ENCODE measurements at regions not wholly inside any gene's neighbourhood (a gene's known extent, or its start where the extent isn't known, plus 50 kb on each side); places are given as distances from the start of the nearest gene placed in this dataset.
"Not testable (repeated sequence)": the region's sequence is repeated elsewhere in the genome, so short reads cannot be mapped to it uniquely, and the experiment has no call there.

DNA sequence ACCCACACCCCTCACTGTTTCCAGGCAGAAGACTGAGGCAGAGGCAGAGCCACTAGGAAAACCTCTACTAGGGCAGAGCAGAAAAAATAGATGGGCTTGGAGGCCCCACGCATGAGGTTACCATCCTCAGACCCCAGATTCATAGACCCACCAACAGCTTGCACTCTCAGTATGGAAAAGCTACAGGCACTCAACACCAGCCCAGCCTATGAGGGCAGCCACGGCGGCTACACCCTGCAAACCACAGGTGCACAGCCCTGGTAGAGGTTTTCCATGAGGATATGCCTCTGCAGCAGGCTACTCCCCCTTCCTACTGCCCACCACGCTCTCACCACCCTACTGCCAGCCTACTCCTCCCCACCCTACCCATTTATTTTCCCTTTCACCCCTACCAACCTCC, 235.1 kb downstream of the CWH43 start:
- TF ChIP-seq, protein P1, sequence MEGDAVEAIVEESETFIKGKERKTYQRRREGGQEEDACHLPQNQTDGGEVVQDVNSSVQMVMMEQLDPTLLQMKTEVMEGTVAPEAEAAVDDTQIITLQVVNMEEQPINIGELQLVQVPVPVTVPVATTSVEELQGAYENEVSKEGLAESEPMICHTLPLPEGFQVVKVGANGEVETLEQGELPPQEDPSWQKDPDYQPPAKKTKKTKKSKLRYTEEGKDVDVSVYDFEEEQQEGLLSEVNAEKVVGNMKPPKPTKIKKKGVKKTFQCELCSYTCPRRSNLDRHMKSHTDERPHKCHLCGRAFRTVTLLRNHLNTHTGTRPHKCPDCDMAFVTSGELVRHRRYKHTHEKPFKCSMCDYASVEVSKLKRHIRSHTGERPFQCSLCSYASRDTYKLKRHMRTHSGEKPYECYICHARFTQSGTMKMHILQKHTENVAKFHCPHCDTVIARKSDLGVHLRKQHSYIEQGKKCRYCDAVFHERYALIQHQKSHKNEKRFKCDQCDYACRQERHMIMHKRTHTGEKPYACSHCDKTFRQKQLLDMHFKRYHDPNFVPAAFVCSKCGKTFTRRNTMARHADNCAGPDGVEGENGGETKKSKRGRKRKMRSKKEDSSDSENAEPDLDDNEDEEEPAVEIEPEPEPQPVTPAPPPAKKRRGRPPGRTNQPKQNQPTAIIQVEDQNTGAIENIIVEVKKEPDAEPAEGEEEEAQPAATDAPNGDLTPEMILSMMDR (IDR thresholded peaks at IDR 0.05; ENCODE audit: extremely low read depth, missing control alignments), result no peak
- no peak for DNase-seq (ENCODE audit: low spot score)

DNA sequence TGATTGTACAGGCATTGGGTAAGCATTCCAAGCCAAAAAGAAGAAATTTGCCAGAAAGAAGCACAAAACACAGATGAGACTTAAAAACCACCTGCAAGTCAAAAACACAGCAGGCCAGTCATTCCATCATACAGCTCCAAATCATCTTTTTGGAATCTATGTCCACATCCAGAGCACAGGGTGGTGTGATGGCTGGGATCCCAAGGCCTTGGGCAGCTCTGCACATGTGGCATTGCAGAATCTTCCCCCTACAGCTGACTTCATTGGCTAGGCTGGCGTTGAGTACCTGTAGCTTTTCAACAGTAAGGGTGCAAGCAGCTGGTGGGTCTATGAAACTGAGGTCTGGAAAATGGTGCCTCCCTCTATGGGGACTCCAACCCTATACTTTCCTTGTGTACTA, 236.7 kb downstream of the CWH43 start:
- not testable (repeated sequence) for DNase-seq (ENCODE audit: low spot score)

DNA sequence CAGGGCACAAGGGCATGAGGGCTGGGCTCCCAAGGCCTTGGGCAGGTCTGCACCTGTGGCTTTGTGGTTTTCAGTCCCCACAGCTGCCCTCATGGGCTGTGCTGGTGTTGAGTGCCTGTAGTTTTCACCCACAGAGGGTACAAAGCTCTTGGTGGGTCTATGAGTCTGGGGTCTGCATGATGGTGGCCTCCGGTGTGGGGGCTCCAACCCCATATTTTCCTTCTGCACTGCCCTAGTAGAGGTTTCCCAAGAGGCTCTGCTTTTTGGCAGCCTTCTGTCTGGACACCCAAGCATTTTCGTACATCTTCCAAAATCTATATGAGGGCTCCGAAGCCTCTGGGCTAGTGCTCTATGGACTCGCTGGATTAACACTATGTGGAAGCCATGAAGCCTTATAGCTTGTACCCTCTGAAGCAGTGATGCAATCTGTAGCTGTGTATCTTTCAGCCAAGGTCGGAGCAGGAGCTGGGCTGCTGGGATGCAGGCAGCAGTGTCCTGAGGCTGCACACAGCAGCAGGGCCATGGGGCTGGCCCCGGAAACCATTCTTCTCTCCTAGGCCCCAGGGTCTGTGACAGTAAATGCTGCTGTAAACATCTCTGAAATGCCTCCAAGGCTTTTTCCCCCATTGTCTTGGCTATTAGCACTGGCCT, 240.3 kb downstream of the CWH43 start:
- not testable (repeated sequence) for DNase-seq (ENCODE audit: low spot score)

DNA sequence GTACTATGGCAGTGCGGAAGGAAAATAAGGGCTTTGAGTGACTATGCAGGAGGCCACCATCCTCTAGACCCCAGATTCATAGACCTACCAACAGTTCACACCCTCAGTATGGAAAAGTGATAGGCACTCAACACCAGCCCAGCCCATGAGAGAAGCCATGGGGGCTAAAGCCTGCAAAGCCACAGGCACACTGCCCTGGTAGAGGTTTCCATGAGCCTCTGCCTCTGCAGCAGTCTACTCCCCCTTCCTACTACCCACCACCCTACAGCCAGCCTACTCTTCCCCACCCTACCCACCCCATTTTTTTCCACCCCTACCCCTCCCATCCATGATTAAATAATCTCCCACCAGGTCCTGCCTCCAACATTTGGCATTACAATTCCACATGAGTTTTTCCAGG, 241.9 kb downstream of the CWH43 start:
- DNase-seq (ENCODE audit: low spot score), result not testable (repeated sequence)

DNA sequence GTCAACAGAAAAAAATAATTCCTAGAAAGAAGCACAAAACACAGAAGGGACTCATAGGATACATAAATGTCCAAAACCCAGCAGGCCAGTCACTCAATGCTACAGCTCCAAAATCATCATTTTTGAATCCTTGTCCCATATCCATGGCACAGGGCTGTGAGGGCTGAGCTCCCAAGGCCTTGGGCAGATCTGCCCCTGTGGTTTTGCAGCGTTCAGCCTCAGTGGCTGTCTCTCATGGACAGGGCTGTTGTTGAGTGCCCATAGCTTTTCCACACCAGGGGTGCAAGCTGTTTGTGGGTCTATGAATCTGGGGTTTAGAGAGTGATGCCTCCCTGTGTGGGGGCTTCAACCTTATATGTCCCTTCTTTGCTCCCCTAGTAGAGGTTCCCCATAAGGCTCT, 243.2 kb downstream of the CWH43 start:
- not testable (repeated sequence) for DNase-seq (ENCODE audit: low spot score)

DNA sequence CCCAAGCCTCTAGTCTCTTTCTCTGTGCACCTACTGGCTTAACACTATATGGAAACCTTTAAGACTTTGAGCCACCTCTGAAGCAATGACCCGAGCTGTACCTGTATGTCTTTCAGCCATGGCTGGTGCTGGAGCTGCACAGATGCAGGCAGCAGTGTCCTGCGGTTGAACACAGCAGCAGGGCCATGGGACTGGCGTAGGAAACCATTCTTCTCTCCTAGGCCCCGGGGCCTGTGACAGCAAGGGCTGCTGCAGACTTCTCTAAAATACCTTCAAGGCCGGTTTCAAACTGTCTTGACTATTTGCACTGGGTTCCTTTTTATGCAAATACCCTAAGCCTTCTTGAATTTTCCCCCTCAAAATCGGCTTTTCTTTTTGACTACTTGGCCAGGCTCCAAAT, 243.6 kb downstream of the CWH43 start:
- DNase-seq (ENCODE audit: low spot score), result not testable (repeated sequence)

DNA sequence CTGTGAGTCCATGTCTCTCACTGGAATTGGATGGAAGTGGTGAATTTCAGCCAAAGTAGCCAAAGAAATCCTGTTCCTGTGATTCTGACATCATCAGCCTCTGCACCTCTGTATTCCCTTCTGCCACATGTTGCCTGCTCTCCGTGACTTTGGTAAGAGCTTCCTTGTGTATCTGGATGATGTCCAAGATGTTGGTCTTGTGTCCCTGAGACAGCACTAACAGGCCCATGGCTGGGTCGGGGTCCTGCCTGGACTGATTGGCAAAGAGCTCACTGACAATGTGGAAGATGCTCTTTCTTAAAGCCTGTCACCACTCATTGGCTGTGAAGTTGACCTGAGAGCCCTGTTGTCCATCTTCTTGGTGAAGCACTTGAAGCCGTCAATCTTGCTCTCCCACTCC, 247.3 kb downstream of the CWH43 start:
- not testable (repeated sequence) for DNase-seq (ENCODE audit: low spot score)

DNA sequence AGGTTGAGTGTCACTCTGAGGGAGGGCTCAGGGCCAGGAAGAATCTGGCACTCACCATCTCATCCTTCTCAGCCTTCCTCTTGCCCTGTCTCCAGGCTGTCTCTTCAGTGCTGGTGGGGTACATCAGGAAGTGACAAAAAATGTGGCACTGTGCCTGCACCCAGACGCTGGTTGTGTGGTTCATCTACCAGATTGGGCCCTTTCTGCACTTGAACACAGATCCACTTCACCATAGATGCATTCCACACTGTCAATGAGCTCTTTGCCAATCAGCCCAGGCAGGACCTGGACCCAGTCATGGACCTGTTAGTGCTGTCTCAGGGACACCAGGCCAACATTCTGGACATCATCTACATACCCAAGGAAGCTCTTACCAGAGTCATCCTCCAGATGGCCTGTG, 247.7 kb downstream of the CWH43 start:
- DNase-seq (ENCODE audit: low spot score), result not testable (repeated sequence)

DNA sequence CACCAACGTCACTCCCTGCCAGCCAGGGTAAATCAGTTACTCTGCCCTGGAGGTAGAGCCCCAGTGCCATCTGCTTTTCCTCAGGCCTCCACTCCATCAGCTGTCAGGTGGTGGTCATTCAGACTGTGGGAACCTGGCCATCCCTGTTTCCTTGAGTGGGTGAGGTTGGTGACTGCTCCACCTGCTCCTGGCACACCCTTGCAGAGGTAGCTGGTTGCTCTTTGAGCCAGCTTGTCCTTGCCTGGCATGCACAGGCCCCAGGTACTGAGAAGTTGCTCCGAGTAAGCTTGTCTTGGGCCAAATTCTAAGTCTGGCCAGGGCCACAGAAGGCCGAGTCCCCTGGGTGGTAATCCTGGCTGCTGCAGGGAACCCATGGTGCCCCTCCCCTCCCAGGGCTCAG, 248.3 kb downstream of the CWH43 start:
- not testable (repeated sequence) for DNase-seq (ENCODE audit: low spot score)

DNA sequence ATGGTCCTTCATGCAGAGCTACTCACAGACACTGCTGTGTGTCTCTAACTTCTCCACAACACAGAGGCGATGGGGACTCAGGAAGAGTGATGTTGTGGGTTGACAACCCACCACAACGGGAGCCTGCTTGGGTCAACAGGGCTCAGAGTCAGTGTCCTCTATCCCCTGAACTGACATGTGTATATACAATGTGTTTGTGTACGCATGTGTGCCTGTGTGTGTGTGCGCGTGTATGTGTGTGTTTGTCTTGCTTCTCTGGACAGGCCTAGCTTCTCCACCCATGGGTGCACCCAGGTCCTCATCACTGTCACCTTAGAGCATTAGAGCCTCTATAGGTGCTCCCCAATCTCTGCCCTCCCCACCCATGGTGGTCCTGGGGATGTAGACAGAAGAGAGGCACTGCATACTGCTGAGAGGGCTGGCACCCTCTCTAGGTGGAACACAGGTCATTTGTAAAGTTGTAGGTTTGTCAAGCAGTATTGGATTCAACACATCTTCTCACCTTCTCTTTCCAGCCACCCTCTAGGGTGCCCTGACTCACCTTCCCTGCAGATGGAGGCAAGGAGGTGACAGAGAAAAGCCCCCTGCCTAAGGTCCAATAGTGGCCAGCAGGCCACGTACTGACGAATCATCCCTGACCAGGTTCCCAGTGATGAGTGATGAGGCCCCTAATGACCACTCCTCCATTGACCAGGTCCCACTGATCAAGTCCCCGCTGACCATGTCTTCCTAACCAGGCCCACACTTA, 249.5 kb downstream of the CWH43 start:
- not testable (repeated sequence) for DNase-seq (ENCODE audit: low spot score)

DNA sequence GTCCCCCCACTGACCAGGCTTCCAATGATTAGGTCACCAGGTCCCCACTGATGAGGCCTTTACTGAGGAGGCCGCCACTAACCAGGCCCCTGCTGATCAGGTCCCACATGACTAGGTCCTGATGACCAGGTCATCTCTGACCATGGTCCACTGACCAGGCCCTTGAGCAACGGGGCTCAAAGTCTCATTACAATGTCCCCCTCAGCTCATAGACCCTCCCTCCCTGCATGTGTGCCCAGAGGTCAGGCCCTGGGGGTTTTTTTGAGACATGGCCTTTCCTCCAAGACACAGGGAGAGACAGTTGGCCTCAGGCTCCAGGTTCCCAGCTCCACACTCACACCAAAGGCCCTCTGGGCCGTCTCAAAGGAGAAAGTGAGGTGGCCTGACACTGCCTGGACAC, 250.4 kb downstream of the CWH43 start:
- not testable (repeated sequence) for DNase-seq (ENCODE audit: low spot score)

DNA sequence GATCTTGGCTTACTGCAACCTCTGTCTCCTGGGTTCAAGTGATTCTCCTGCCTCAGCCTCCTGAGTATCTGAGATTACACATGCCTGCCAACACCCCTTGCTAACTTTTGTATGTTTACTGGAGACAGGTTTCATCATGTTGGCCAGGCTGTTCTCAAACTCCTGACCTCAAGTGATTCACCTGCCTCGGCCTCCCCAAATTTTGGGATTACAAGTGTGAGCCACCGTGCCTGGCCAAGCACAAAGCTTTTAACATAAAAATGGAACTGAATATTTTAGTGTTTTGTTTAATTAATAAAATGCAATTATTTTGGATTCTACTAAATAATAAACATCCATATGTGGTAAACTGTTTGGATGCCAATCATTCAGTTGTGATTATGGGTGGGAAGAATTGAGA, 255.2 kb downstream of the CWH43 start:
- not testable (repeated sequence) for DNase-seq (ENCODE audit: low spot score)

DNA sequence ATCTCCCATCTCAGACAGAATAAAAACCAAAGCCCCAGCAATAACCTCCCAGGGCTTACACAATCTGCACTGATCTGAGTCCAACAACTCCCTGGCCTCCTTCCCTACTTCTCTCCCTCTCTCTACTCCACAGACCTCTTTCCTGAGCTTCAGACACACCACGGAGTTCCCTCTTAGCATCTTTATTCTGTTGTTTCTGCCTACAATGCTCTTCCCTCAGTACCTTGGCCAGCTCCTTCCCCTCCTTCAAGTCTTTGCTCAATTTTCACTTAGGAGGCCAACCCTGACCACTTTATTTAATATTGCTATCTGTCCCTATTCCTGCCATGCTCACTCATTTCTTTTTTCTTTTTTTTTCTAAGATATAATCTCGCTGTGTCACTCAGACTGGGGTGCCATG, 276.7 kb downstream of the CWH43 start:
- DNase-seq (ENCODE audit: low spot score), result not testable (repeated sequence)

DNA sequence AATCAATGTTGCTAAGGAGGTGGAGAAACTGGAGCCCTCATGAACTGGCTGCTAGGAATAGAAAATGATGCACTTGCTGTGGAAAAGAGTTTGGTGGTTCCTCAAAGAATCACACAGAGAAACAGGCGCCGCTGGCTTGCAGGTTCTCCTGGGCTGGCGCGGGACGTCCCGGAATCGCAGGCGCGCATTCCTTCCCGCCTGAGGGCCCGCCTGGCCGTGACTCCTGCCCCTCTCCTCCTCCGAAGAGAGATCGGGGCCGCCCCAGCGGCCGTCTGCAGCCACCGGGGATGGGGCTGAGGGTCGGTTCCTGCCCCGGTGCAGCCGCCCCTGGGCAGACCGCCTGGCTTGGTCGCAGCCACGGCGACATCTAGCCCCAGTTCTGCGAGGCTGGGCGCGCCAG, 284.4 kb downstream of the CWH43 start:
- DNase-seq (ENCODE audit: low spot score), result not testable (repeated sequence)

DNA sequence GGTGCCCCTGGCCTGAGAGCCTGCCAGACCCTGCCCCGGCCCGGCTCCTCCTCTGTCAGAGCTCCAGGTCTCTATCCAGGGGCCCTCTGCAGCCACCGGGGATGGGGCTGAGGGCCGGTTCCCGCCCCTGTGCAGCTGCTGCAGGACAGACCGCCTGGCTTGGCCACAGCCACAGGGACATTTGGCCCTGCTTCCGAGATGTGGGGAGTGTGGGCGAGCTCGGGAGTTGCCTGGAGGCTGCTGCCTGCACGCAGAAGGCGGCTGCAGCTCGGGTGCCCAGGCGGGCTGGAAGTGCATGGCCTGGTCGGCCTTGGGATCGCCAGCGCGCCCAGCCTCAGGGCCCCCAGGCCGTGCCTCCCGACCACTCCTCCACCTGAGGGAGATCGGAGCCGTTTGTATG, 284.8 kb downstream of the CWH43 start:
- DNase-seq (ENCODE audit: low spot score), result not testable (repeated sequence)

DNA sequence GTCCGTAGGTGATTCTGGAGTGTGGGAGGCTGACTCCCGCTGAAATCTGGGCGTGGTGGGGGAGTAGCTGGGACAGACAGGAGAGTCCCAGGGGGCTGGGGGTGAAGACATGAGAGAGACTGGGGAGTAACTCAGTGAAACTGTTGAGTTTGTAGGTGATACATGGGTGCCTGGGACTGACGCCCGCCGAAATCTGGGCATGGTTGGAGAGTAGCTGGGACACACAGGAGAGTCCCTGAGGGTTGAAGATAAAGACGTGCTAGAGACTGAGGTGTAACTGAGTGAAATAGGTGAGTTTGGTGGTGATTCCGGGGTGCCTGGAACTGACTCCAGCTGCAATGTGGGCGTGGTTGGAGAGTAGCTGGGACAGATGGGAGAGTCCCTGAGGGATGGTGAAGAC, 299.8 kb downstream of the CWH43 start:
- DNase-seq (ENCODE audit: low spot score), result not testable (repeated sequence)

DNA sequence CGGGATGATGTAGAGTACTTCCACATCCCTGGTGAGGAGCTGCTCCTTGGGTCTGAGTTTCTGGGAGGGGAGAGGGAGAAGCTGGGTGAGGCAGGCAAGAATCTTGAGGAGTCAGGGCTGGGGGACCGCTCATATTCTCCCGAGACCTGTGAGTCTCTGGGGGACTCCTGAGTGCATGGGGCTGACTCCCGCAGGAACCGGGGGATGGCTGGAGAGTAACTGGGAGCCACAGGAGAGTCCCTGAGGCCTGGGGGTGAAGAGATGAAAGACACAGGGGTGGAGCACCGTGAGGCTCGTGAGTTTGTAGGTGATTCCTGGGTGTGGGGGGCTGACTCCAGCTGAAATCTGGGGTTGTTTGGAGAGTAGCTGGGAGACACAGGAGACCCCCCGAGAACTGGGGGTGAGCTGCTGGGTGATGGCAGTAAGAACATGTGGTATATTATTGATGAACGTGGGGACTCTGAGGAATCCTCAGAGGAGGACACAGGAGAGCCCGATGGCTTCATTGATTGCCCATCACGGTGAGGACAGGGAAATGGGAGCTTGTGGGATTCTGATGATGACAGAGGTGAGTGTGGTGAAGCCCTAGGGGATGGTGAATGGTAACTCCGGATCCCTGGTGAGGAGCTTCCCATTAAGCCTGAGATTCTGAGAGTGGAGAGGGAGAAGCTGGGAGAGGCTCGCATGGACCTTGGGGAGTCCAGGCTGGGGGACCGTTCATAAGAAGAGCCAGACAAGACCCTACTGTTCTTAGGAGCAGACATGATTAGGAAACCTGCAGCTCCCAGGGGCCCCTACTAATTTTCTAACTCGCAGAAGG, 301.1 kb downstream of the CWH43 start:
- not testable (repeated sequence) for DNase-seq (ENCODE audit: low spot score)

DNA sequence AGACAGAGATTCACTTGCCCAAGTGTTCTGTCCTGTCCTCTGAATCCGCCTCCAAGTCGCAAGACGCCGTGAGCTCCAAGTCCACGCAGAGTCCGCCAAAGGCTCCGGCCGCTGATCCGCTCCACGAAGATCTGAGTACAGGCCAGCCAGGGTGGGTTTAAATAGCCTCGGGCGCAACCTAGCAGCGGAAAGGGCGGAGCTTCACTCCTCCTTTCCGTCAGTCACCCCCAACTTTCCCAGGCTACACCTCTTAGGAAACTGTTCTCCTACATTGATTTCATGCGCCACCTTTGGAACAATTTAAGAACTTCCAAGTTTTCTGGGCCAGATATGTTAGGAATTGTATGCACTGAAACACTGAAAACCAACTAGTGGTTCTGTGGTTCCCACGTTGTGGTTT, 301.8 kb downstream of the CWH43 start:
- DNase-seq (ENCODE audit: low spot score), result peak; percentile 47

DNA sequence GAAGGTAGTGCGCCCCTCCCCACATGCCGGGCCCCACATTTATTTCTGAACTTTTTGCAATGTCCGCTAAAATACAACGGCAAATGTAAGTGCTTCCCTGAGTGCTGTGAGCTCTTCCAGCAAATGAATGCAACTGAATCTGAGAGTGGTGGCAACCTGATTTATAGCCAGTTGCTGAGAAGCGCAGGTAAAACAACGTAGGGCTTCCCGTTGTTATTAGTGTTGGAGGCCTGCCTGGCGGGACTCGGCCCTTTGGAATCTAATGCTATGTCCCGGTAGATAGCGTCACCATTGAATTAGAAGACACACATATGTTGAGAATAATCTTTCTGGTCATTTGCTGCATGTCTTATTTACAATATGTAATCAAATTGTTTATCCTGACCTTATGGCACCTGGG, 302.7 kb downstream of the CWH43 start:
- peak; percentile 26 for DNase-seq (ENCODE audit: low spot score)

DNA sequence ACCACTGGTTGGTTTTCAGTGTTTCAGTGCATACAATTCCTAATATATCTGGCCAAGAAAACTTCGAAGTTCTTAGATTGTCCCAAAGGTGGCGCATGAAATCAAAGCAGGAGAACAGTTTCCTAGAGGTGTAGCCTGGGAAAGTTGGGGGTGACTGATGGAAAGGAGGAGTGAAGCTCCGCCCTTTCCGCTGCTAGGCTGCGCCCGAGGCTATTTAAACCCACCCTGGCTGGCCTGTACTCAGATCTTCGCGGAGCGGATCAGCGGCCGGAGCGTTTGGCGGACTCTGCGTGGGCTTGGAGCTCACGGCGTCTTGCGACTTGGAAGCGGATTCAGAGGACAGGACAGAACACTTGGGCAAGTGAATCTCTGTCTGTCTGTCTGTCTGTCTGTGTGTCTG, 328.7 kb downstream of the CWH43 start:
- DNase-seq (ENCODE audit: low spot score), result not testable (repeated sequence)

Measured in GM20000 (cell line).